T-helper 17 cell (primary cell): ENCODE measurements at regions not wholly inside any gene's neighbourhood (a gene's known extent, or its start where the extent isn't known, plus 50 kb on each side); places are given as distances from the start of the nearest gene placed in this dataset.
"Not testable (repeated sequence)": the region's sequence is repeated elsewhere in the genome, so short reads cannot be mapped to it uniquely, and the experiment has no call there.

Source experiments
- ATAC-seq: fragments of 150-1000 bp; cut with Tn5 transposase; 2 replicates; pipeline ENCODE4 v1.10.0; 2021; ENCODE audit warnings: mild to moderate bottlenecking, moderate library complexity
- DNase-seq, 3 donors: peaks; one replicate each; pipeline versions ENCODE4 v3.0.0 to v3.0.0-alpha.2; 2020 to 2021
- H3K9me3 ChIP-seq: one replicate; pipeline ENCODE4 v1.7.0; 2013; ENCODE audit warnings: low read length, mild to moderate bottlenecking; ENCODE audit not compliant: control insufficient read depth, poor library complexity, severe bottlenecking
- H3K27ac Mint-ChIP-seq: one replicate; pipeline ENCODE4 v1.8.0; 2022; ENCODE audit warnings: mild to moderate bottlenecking, moderate library complexity, mixed read lengths
- H3K27me3 Mint-ChIP-seq: one replicate; pipeline ENCODE4 v1.8.0; 2022; ENCODE audit warnings: mixed read lengths
- H3K36me3 Mint-ChIP-seq: one replicate; pipeline ENCODE4 v1.8.0; 2022; ENCODE audit warnings: low read depth, mixed read lengths
- H3K4me1 Mint-ChIP-seq: one replicate; pipeline ENCODE4 v1.8.0; 2022; ENCODE audit warnings: mild to moderate bottlenecking, mixed read lengths
- H3K4me3 Mint-ChIP-seq: one replicate; pipeline ENCODE4 v1.8.0; 2022; ENCODE audit warnings: mild to moderate bottlenecking, moderate library complexity, mixed read lengths

GRCh38 chr20:30872252-30872651 is 385.2 kb upstream of the DEFB115 start:
- H3K4me1 Mint-ChIP-seq, H3K27ac Mint-ChIP-seq, H3K36me3 Mint-ChIP-seq, H3K9me3 ChIP-seq, ATAC-seq, H3K27me3 Mint-ChIP-seq, H3K4me3 Mint-ChIP-seq, DNase-seq: not testable (repeated sequence)

GRCh38 chr20:30875868-30876267 is 381.6 kb upstream of the DEFB115 start:
- not testable (repeated sequence) for H3K4me3 Mint-ChIP-seq

DNA sequence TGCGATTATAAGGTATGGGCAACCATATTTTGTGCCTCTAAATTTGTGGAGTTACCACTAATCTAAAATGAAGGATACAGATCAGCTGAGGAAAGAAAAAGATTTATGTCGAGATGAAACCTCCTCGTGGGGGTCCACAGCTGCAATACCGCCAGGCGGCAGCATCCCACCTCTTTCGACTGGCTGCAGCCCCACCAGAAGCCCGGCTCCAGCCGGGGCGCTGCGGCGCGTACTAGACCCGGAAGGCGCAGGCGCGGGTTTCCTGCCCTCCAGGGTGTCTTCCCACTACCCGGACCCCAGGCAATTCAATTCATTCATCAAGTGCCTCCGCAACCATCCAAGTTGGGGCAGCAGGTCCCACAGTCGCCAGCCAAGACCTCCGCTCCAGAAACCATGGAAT is 366.1 kb upstream of the DEFB115 start:
- H3K4me3 Mint-ChIP-seq, DNase-seq, H3K9me3 ChIP-seq, H3K36me3 Mint-ChIP-seq, ATAC-seq, H3K27ac Mint-ChIP-seq, H3K4me1 Mint-ChIP-seq: not testable (repeated sequence)
- H3K27me3 Mint-ChIP-seq = peaks cover 26% of the 10 kb centered on the region

More at GRCh38 chr20:30875868-30876267, 381.6 kb upstream of the DEFB115 start:
- H3K9me3 ChIP-seq, DNase-seq, H3K27me3 Mint-ChIP-seq, H3K27ac Mint-ChIP-seq, H3K4me1 Mint-ChIP-seq, H3K36me3 Mint-ChIP-seq, ATAC-seq: not testable (repeated sequence)

DNA sequence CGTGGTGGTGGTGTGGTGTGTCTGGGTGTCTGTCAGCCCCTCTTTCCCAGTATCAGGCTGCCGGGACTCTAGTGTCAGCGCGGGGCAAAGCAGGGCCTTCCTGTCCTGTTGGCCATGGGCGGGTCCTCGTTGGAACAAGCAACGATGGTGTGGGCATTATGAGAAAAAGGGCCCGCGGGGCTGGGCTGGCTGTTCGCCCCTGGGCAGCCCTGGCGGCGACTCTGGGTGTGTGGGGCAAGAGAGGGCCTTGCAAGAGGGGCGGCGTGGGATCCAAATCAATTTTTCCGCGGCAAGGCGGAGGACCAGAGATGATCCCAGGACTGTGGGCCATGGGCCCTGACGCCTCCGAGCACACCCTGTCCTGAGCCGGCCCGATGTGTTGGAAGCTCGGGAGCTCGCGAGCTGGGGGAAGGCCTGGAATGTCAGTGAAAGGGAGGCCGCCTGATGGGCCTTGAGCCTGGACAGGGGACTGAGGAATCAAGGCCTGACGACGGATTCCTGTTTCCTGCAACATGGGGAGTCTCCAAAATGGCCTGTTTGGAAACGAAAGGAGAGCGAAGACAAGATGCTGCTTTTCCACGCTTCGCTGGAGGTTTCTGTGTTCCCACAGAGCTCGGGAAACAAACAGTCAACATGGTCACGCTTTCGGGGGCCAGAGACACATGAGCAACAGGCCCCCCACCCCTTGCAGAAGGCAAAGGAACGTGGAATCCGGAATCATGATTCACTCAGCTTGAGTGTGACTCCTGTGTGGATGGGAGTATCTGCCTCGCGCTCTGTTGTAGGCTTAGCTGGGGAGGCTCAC is 364.7 kb upstream of the DEFB115 start:
- no peaks in the 10 kb centered on the region for H3K9me3 ChIP-seq
- H3K27ac Mint-ChIP-seq = no peak overlapping the region
- DNase-seq = no peak
- no peaks in the 10 kb centered on the region for H3K4me1 Mint-ChIP-seq
- H3K4me3 Mint-ChIP-seq = no peak overlapping the region
- H3K36me3 Mint-ChIP-seq = peaks cover 4% of the 10 kb centered on the region
- peaks cover 26% of the 10 kb centered on the region for H3K27me3 Mint-ChIP-seq
- ATAC-seq = no peak

GRCh38 chr20:30893346-30894314 is 363.8 kb upstream of the DEFB115 start:
- H3K27me3 Mint-ChIP-seq = peaks cover 27% of the 10 kb centered on the region
- not testable (repeated sequence) for H3K27ac Mint-ChIP-seq, H3K4me3 Mint-ChIP-seq, H3K9me3 ChIP-seq, H3K36me3 Mint-ChIP-seq, ATAC-seq, DNase-seq, H3K4me1 Mint-ChIP-seq

DNA sequence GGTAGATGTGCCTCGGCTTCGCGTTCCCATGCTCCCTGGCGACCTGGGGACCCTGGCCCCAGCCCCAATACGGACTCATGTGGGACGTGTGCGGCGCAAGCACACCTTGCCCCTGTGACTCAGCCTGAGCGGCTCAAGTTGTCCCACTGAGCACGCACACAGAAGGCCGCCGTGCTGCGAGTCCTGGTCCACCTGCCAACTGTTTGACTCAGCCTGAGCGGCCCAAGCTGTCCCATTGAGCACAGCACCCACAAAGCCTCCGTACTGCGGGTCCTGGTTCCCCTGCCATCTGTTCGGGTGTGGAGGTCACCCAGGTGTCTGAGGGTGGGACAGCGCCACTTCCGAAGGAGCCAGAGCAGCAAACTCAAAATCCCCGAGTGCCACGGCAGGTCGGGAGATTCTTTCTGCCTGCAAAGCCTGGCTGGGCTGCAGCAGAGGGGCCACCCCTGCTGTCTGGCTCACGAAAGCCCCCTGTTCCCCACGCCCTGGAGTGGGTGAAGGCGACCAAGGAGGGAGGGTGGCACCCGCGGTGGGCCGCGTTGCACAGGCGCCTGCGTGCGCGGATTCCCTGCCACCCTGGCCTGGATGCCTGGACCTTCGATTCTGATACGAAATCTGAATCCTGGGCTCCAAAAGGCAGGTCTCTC is 362.6 kb upstream of the DEFB115 start:
- DNase-seq, H3K9me3 ChIP-seq, H3K36me3 Mint-ChIP-seq, H3K4me3 Mint-ChIP-seq, ATAC-seq, H3K4me1 Mint-ChIP-seq, H3K27ac Mint-ChIP-seq: not testable (repeated sequence)
- peaks cover 35% of the 10 kb centered on the region for H3K27me3 Mint-ChIP-seq

DNA sequence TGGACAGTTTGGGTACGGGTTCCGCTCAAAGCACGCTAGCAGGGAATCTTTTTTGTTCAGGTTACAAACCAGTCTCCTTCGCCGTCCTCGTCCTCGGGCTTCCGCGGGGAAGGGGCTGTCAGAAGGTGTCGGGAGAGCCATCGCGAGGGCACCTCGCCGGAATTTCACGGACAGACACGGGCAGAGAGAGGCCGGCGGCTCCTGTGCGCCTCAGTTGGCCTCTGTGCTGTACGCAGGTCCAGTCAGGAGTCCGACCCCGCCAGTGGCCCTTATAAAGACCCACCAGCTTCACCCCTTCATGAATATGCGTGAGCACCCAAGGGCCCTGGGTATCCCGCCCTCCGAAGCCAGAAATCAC is 362.1 kb upstream of the DEFB115 start:
- not testable (repeated sequence) for H3K27ac Mint-ChIP-seq, H3K36me3 Mint-ChIP-seq, H3K9me3 ChIP-seq, H3K4me3 Mint-ChIP-seq, ATAC-seq, H3K4me1 Mint-ChIP-seq, DNase-seq
- peaks cover 35% of the 10 kb centered on the region for H3K27me3 Mint-ChIP-seq

- DNase-seq, ATAC-seq, H3K9me3 ChIP-seq, H3K27ac Mint-ChIP-seq, H3K4me1 Mint-ChIP-seq, H3K36me3 Mint-ChIP-seq: not testable (repeated sequence)
- peak overlapping the region; percentile 28 for H3K4me3 Mint-ChIP-seq
- peaks cover 15% of the 10 kb centered on the region for H3K27me3 Mint-ChIP-seq
Measured at GRCh38 chr20:30899370-30900079, 357.9 kb upstream of the DEFB115 start.

DNA sequence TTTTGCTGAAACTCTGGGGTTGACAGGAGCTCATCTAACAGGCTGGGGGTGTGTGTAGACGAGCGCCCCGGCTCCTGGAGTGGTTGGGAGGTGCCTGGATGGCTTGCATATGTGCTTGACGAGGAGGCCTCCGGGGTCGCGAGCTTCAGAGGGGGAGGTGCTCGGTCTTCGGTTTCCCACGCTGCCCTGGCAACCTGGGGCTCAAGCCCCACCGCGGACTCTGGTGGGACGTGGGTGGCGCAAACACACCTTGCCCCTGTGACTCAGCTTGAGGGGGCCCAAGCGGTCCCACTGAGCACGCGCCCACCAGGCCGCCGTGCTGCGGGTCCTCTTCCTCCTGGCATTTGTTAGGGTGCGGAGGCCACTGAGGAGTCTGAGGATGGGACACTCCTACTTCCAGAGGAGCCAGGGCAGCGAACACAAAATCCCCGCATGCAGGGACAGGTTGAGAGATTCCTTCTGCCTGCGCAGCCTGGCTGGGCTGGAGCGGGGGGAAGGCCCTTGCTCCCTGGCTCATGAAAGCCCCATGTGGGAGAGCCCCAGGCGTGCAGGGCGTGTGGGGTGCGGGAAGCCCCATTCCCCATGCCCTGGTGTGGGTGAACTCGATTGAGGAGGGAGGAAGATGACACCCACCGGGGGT is 357.3 kb upstream of the DEFB115 start:
- H3K4me3 Mint-ChIP-seq, H3K27me3 Mint-ChIP-seq, H3K9me3 ChIP-seq, H3K36me3 Mint-ChIP-seq, H3K27ac Mint-ChIP-seq, H3K4me1 Mint-ChIP-seq, DNase-seq, ATAC-seq: not testable (repeated sequence)

- not testable (repeated sequence) for ATAC-seq, H3K36me3 Mint-ChIP-seq, H3K27ac Mint-ChIP-seq, H3K4me1 Mint-ChIP-seq, DNase-seq, H3K4me3 Mint-ChIP-seq, H3K27me3 Mint-ChIP-seq, H3K9me3 ChIP-seq
Measured at GRCh38 chr20:30905231-30905630, 352.2 kb upstream of the DEFB115 start.

DNA sequence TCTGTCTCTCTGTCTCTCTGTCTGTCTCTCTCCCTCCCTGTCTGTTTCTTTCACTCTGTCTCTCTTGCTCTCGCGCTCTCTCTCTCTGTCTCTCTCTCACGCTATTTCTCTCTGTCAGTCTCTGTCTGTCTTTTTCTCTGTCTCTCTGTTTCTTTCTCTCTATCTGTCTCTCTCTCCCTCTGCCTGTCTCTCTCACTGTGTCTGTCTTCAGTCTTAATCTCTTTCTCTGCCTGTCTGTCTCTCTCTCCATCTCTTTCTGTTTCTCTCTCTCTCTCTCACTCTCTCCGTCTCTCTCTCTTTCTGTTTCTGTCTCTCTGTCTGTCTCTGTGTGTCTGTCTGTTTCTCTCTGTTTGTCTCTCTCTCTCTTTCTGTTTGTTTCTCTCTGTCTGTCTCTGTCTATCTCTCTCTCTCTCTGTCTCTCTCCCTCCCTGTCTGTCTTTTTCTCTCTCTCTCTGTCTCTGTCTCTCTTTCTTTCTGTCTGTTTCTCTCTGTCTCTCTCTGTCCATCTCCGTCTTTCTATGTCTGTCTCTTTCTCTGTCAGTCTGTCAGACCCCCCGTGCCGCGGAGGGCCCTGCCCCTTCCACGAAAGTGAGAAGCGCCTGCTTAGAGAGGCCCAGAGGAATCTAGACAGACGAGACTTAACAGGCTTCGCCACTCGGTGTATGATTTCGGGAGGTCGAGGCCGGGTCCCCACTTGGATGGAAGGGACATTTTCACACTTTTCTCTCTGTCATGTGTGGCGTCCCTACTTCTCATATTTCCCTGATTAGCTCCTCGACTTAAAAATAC is 346.3 kb upstream of the DEFB115 start:
- no peak for ATAC-seq

More for the DNA sequence above, 346.3 kb upstream of the DEFB115 start:
- peaks cover 6% of the 10 kb centered on the region for H3K27me3 Mint-ChIP-seq
- peaks cover 4% of the 10 kb centered on the region for H3K4me1 Mint-ChIP-seq
- no peaks in the 10 kb centered on the region for H3K9me3 ChIP-seq
- H3K4me3 Mint-ChIP-seq = no peak overlapping the region
- no peaks in the 10 kb centered on the region for H3K36me3 Mint-ChIP-seq
- no peak overlapping the region for H3K27ac Mint-ChIP-seq
- DNase-seq = no peak
